HepG2 (cell line): ENCODE measurements at regions not wholly inside any gene's neighbourhood (a gene's known extent, or its start where the extent isn't known, plus 50 kb on each side); places are given as distances from the start of the nearest gene placed in this dataset.

ENCODE experiments used
- CBX2 ChIP-seq, 2 experiments: fragments of 200-600 bp in 1 of 2; sonication (generic); formaldehyde crosslinking in 1 of 2; IDR thresholded peaks; 2 replicates each; pipeline versions ENCODE4 v1.7.0 to v1.8.1; 2018 to 2022; ENCODE audit warnings: low read depth in 2 of 2, low read length in 1 of 2, mild to moderate bottlenecking in 1 of 2, missing genetic modification reagents in 1 of 2
- FOSL1 ChIP-seq: sonication (generic); formaldehyde crosslinking; IDR thresholded peaks from 2 replicates; pipeline ENCODE4 v1.9.0; 2021; ENCODE audit warnings: missing genetic modification reagents, borderline replicate concordance
- ZNF883 ChIP-seq: sonication (generic); formaldehyde crosslinking; IDR thresholded peaks from 2 replicates; pipeline ENCODE4 v1.5.1; 2020; ENCODE audit warnings: mild to moderate bottlenecking, missing genetic modification reagents; ENCODE audit errors: not compliant biosample characterization
- TF ChIP-seq, protein P1 (sequence below): sonication (generic); formaldehyde crosslinking; IDR thresholded peaks from 2 replicates; pipeline ENCODE4 v1.5.0; 2020; ENCODE audit warnings: missing genetic modification reagents
- TF ChIP-seq, protein P2 (sequence below): sonication (generic); formaldehyde crosslinking; IDR thresholded peaks from 2 replicates; pipeline ENCODE4 v1.4.0; 2020; ENCODE audit warnings: missing genetic modification reagents, mild to moderate bottlenecking, borderline replicate concordance

DNA sequence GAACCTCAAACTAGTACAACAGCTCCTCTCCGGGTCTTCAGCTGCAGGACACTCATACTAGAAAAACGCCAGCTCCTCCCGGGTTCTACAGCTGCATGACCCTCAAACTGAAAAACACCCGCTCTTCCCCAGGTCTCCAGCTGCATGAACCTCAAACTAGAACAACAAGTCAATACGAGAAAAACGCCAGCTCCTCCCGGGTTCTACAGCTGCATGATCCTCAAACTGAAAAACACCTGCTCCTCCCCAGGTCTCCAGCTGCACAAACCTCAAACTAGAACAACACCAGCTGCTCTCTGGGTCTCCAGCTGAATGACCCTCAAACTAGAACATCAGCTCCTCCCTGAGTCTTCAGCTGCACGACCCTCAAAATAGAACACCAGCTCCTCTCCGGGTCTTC is 315.0 kb upstream of the TFPI start:
- TF ChIP-seq, protein P1, sequence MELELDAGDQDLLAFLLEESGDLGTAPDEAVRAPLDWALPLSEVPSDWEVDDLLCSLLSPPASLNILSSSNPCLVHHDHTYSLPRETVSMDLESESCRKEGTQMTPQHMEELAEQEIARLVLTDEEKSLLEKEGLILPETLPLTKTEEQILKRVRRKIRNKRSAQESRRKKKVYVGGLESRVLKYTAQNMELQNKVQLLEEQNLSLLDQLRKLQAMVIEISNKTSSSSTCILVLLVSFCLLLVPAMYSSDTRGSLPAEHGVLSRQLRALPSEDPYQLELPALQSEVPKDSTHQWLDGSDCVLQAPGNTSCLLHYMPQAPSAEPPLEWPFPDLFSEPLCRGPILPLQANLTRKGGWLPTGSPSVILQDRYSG (CRISPR knock-in tag), result no peak
- TF ChIP-seq ZNF883 (no peak), CBX2 (IDR thresholded peaks at IDR 0.05; ENCODE audit: low read depth, low read length) (no peak), CBX2 (CRISPR knock-in tag; IDR thresholded peaks at IDR 0.05; ENCODE audit: low read depth) (no peak), FOSL1 (no peak)
- TF ChIP-seq, protein P2, sequence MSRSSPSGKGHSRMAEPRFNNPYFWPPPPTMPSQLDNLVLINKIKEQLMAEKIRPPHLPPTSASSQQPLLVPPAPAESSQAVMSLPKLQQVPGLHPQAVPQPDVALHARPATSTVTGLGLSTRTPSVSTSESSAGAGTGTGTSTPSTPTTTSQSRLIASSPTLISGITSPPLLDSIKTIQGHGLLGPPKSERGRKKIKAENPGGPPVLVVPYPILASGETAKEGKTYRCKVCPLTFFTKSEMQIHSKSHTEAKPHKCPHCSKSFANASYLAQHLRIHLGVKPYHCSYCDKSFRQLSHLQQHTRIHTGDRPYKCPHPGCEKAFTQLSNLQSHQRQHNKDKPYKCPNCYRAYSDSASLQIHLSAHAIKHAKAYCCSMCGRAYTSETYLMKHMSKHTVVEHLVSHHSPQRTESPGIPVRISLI (CRISPR knock-in tag), result no peak
